SIG-M5 (cell line): ENCODE measurements at regions not wholly inside any gene's neighbourhood (a gene's known extent, or its start where the extent isn't known, plus 50 kb on each side); places are given as distances from the start of the nearest gene placed in this dataset.

Source experiments
- DNase-seq: peaks from one replicate; lab custom pipeline; 2025; lab: John Stamatoyannopoulos, UW

DNA sequence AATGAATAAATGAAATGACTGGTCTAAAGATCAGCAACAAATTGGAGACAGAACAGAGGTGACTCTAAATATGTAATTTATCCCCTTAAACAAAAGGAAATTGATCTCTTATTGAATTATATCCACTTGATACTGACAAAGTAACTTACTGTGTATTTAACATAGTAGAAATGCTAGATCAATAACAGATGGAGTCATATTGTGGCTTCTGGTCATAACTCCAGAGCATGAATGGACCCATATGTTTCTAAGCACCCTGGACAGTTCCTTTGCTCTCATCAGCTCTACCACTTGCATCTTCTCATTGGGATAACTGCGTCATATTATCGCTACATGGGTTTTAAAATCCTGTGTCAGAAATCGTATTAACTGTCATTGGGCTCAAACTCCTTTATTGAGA lies 222.3 kb downstream of the ETS1 start:
- no peak for DNase-seq

DNA sequence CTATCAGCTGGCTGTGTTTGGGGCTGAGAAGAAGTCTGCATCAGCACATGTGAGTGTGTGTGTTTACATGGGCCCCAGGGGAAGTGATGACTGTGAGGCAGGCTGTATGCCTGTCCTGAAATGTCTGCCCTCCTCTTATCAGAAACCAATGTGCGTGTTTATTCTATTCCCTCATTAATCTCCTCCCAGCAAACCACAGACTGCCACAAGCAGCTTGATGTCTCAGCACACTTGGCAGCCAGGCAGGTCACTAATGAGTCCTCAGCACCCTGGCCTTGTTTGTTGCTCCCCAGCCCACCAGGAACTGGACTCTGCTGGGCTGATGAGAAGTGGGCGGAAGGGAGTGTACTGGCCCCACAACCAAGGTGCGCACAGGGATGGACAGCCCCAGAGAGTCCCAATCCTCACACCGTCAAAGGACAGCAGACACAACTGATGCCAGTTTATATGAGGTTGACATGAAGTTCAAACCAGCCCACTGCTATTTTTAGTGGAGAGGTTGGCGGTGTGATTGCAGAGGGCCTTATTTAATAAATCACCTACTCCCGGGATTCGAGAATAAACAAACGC lies 225.8 kb downstream of the ETS1 start:
- no peak for DNase-seq

DNA sequence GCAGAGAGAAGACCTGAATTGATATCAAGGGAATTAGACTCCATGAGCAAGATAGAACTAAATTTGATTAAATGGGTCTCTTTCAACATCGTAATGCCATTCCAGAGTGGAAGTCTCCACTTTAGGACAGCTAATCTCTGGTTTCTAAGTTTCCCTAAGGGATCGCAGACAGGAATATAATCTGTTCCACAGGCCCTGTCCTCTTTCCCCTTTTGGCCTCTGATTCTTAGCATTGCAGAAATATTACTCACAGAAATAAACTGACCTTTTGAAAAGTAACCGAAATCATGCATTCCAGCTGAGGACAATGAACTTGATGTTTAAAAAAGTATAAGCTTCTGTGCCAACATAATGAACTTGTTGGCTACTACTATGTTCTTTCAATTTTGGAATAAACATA lies 227.8 kb downstream of the ETS1 start:
- DNase-seq, result no peak

GRCh38 chr11:128357073-128357472 lies 230.3 kb downstream of the ETS1 start:
- no peak for DNase-seq

DNA sequence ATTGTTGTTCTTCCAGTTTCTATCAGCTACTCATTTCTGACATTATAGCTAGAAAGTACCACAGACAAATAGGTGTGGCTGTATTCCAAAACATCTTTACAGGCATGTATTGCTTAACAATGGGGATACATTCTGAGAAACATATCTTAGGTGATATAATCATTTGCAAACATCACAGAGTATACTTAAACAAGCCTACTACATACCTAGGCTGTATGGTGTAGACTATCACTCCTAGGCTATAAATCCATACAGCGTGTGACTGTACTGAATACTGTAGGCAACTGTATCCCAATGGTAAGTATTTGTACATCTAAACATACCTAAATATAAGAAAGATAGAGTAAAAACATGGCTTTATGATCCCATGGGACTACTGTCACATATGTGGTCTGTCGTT lies 231.8 kb downstream of the ETS1 start:
- DNase-seq, result no peak

- DNase-seq, result no peak
Observed at GRCh38 chr11:128354476-128354875, 232.9 kb downstream of the ETS1 start.

GRCh38 chr11:128351168-128351567 lies 236.2 kb downstream of the ETS1 start:
- no peak for DNase-seq

DNA sequence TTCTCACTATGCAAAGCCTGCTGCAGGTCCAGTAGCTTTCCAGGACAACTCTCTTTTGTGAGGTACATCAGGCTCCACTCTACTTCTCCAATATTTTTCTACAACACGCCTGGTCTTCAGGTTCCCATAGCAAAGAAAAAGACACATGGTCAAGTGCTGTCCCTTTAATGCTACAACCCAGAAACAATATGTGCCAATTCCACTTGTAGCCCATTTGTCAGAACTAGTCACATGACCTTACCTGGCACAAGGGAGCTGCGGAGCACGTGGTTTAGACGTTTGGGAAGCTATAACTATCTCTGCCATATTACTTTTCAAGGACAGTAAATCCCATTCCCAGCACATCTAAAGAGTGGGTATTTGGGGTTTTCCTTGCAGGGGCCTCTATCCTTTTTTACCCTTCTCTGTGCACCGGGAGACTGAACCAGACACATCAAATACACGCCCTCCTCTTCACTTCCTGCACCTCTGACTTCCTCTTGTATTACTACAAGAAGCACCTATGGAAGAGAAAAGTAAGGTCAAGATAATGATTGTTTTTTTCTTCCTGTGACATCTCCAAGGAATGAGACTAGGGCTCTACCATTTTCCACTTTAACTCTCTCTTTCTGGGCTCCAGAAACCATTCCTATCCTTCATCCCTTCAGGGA lies 237.6 kb downstream of the ETS1 start:
- no peak for DNase-seq

DNA sequence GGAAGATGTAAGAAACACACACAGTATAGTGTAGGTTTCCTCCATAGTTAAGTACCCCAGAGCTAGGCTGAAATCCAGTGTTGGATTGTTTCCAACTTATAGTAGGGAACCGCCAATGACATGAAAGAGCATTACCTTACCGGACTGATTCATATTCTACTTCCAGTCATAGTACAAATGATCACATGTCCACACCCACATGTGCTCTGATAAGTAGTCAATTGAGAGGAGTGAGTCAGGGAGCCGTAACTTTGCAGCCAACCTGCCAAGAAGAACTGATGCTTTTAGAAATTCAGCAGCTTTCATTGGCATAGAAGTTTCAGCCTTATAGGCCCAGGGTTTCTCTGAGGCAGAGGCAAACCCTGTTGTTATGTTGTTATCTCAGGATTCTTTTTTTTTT lies 240.6 kb downstream of the ETS1 start:
- DNase-seq, result no peak

DNA sequence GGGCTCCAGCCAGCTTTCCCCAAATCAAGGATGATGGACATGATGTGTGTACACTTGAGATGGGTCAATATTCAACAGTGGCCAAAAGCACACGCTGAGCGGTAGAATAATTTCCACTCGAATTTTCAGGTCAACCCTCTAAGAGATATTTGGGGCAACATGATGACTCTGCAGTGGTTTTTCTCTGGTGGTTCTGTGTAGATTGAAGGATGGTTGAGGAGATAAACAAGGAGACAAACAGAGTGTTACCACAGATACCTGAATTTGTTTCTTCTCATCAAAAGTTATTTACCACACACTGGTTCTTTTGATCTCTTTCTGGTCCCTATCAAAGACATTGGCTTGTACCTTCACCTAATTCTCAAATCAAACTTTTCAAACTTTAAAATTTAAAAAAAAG lies 242.0 kb downstream of the ETS1 start:
- DNase-seq, result no peak

DNA sequence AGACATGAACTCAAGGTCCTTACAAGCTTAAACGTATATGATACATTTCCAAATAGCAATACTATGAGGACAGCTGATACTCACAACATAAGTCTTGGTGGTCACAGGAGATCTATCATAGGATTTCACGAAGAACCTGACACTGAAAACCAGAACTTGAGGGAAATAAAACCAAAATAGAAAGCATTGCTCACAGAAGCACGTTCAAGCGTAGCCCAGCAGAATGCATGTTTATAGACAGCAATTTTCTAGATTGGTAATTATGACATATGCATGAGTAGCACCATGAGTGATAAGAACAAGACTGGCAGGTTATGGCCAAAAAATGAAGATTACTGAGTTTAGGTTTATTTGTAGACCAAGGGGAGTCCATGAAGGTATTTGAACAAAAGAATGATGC lies 243.5 kb downstream of the ETS1 start:
- no peak for DNase-seq

- DNase-seq, result no peak
Observed at GRCh38 chr11:128343135-128343514, 244.2 kb downstream of the ETS1 start.

- DNase-seq, result no peak
Observed at GRCh38 chr11:128342511-128343134, 244.7 kb downstream of the ETS1 start.

DNA sequence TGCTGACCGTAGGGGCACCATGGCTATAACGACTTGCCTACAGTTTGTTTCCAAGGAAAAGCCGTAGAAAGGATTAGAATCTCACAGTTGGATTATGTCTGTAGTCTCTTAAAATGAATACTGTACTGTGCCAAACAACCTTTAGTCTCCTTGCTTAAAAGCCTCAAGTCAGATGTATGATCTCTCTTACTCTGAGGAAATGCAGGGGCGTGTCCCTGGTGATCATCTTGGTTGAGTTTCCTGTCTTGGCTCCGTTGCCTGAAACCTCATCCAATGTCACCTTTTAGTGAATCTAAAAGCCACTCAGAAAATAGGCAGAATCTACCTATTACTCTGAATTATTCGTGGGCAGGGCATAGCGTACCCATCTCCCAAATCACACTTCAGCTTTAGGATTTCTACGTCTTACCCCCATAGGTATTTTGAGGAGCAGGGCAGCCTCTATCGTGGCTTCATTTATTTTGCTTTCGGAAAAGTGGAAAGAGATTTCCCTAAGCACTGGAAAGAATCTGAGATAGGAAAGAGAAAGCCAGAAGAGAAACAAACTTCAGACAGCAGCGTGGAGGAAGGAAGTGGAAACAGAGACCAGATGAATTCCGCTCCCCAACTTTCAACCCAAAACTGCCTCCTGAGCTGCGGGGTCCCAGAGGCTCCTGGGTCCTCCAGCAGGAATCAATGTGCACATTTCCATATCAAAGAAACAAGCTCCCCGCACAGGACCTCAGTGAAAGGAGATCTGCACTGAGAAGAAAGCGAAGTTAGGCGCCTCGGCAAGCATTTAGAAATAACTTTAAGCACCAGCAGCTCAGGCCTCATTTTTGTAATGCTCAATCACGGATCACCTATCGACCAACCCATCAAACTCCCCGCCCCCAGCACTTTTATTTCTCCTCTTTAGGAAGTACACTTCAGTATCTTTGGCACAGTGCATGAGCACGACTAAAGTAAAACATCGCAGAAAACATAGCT lies 245.8 kb downstream of the ETS1 start:
- DNase-seq, result no peak

- DNase-seq, result no peak
Observed at GRCh38 chr11:128339792-128340191, 247.6 kb downstream of the ETS1 start.

DNA sequence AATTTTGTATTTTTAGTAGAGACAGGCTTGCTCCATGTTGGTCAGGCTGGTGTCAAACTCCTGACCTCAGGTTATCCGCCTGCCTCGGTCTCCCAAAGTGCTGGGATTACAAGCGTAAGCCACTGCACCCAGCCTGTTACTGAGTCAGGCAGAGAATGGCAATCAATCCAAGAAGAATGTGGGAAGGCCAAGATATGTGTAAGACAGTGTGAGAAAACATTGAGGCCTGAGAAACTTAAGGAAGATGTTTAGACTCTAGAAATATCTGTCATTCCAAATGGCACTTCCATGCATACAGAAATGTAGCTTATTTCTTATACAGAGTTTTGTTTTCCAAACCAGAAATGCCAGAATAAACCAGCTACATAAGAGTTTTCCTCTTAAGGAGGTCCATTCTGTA lies 248.5 kb downstream of the ETS1 start:
- DNase-seq, result no peak

DNA sequence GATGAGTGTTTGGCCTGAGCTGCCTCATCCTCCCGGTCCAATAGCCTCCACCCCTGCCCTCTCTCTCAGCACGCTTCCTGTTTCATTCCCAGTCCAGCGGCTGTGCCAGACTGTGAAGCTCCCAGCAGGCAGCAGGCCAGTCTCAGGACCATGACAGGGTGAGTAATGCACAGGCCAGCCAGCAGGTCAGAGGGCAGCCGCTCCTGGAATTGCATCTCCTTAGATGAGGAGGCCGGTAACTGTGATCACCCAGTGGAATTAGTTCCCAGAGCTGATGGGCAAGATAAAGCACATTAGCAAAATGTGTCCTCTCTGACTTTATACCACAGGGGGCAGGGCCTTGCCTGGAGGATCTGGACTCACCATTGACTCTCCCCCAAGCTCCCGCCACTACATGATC lies 251.2 kb downstream of the ETS1 start:
- no peak for DNase-seq

DNA sequence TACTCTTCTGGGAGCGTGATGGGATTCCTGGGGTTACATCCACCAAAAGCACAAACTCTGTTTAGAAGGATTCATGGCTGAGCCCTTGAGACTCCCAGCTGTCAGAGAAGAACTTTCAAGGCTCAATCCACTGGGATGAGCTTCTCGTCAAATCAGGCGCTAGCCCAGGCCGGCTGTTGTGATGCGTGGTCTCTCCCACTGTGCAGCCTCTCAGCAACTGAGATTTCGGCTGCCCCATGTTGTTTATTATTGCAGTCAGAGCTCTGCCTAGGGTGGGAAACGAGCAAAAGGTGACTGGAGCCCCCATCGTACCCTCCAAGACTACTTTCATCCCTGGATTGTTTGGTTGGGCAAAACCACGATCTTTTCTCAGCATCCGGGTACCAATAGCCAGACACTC lies 251.6 kb downstream of the ETS1 start:
- DNase-seq, result no peak

DNA sequence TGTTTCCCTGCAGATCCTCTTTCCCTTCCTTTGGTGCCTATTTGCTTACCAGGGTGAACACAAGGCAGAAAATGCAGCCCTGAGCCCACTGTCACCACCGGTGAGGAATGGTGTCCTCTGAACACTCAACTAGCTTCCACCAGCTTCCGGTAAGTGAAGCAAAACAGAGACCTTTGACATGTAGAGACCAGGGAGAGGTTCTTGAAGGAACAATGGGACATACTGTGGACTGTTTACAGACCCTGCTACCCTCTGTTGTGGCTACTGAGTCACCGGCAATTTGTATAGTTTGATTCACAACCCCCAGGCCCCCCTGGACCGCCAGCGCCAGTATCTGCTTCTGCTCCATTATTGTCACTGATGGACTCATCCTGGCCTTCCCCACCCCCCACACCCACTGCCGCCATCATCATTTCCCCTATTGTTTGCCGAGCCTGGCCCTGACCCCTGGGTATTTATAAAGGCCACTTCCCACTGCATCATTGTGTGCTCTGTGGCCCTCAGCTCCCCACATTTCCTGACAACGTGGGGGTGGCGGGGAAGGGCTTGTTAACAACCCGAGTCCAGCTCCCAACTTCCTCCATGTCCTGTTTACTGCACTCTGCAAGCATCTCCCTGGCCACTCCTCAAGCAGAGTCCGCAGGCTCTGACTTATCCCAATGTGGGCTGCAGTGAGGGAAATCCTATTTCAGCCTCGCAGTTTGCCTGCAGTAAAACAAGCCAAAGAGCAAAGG lies 252.9 kb downstream of the ETS1 start:
- DNase-seq, result no peak

GRCh38 chr11:128331317-128331716 lies 256.0 kb downstream of the ETS1 start:
- no peak for DNase-seq

DNA sequence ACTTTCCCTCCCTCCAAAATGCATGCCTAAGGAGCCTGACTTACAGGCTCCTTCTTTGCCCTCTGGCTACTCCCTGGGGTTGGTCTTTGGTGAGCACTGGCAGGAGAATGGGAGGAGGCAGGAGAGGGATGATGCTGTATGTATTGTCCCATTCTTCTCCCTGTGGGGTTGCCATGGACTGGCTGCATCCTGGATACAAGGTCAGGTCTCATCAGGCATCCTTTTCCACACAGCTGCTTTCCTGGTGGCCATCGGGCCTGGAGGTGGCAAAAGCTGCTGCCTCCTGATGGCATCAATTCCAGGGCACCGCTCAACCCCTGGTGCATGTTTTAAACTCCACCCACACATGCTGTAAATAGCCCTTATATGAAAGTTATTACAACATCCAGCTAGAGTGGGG lies 257.2 kb downstream of the ETS1 start:
- no peak for DNase-seq

- DNase-seq, result no peak
Observed at GRCh38 chr11:128328955-128329551, 258.3 kb downstream of the ETS1 start.
